ENCODE measurements at regions not wholly inside any gene's neighbourhood (a gene's known extent, or its start where the extent isn't known, plus 50 kb on each side); places are given as distances from the start of the nearest gene placed in this dataset.
"Not testable (repeated sequence)": the region's sequence is repeated elsewhere in the genome, so short reads cannot be mapped to it uniquely, and the experiment has no call there.

- not testable (repeated sequence) for DNase-seq (ENCODE audit: low spot score)
Observed at GRCh38 chr3:74830845-74831244, 216.4 kb upstream of the CNTN3 start.

- DNase-seq (ENCODE audit: low spot score) = not testable (repeated sequence)
Observed at GRCh38 chr3:74825404-74825803, 210.9 kb upstream of the CNTN3 start.

- DNase-seq (ENCODE audit: low spot score) = no peak
Observed at GRCh38 chr3:74824366-74824765, 209.9 kb upstream of the CNTN3 start.

- DNase-seq (ENCODE audit: low spot score) = no peak
Observed at GRCh38 chr3:74814181-74814580, 199.7 kb upstream of the CNTN3 start.

GRCh38 chr3:74812756-74813155 is 198.3 kb upstream of the CNTN3 start:
- no peak for DNase-seq (ENCODE audit: low spot score)

GRCh38 chr3:74808506-74809275 is 194.2 kb upstream of the CNTN3 start:
- DNase-seq (ENCODE audit: low spot score) = no peak

GRCh38 chr3:74801924-74802323 is 187.5 kb upstream of the CNTN3 start:
- DNase-seq (ENCODE audit: low spot score) = no peak

GRCh38 chr3:74789111-74789510 is 174.7 kb upstream of the CNTN3 start:
- peak; percentile 89 for DNase-seq (ENCODE audit: low spot score)

GRCh38 chr3:74787011-74787410 is 172.6 kb upstream of the CNTN3 start:
- no peak for DNase-seq (ENCODE audit: low spot score)

- no peak for DNase-seq (ENCODE audit: low spot score)
Observed at GRCh38 chr3:74771401-74771800, 156.9 kb upstream of the CNTN3 start.

- DNase-seq (ENCODE audit: low spot score) = no peak
Observed at GRCh38 chr3:74768010-74768409, 153.6 kb upstream of the CNTN3 start.

GRCh38 chr3:74766405-74766804 is 151.9 kb upstream of the CNTN3 start:
- DNase-seq (ENCODE audit: low spot score) = no peak

GRCh38 chr3:74763830-74764229 is 149.4 kb upstream of the CNTN3 start:
- DNase-seq (ENCODE audit: low spot score) = no peak

GRCh38 chr3:74756674-74757073 is 142.2 kb upstream of the CNTN3 start:
- no peak for DNase-seq (ENCODE audit: low spot score)

- no peak for DNase-seq (ENCODE audit: low spot score)
Observed at GRCh38 chr3:74752290-74752689, 137.8 kb upstream of the CNTN3 start.

- DNase-seq (ENCODE audit: low spot score) = no peak
Observed at GRCh38 chr3:74751775-74752174, 137.3 kb upstream of the CNTN3 start.

GRCh38 chr3:74750901-74751300 is 136.4 kb upstream of the CNTN3 start:
- DNase-seq (ENCODE audit: low spot score) = no peak

- DNase-seq (ENCODE audit: low spot score) = no peak
Observed at GRCh38 chr3:74739242-74739641, 124.8 kb upstream of the CNTN3 start.

GRCh38 chr3:74722211-74722610 is 107.8 kb upstream of the CNTN3 start:
- no peak for DNase-seq (ENCODE audit: low spot score)

- DNase-seq (ENCODE audit: low spot score) = no peak
Observed at GRCh38 chr3:74713977-74714376, 99.5 kb upstream of the CNTN3 start.

GRCh38 chr3:74711913-74712512 is 97.6 kb upstream of the CNTN3 start:
- DNase-seq (ENCODE audit: low spot score) = no peak

- DNase-seq (ENCODE audit: low spot score) = no peak
Observed at GRCh38 chr3:74709951-74710350, 95.5 kb upstream of the CNTN3 start.

GRCh38 chr3:74693696-74694393 is 79.4 kb upstream of the CNTN3 start:
- DNase-seq (ENCODE audit: low spot score) = no peak
